HG02852 (cell line): ENCODE measurements at regions not wholly inside any gene's neighbourhood (a gene's known extent, or its start where the extent isn't known, plus 50 kb on each side); places are given as distances from the start of the nearest gene placed in this dataset.

Experiments
- ATAC-seq: cut with Tn5 transposase; IDR thresholded peaks from one replicate; pipeline ENCODE4 v1.9.1; 2021; ENCODE audit warnings: mild to moderate bottlenecking, moderate library complexity; ENCODE audit not compliant: unreplicated experiment

DNA sequence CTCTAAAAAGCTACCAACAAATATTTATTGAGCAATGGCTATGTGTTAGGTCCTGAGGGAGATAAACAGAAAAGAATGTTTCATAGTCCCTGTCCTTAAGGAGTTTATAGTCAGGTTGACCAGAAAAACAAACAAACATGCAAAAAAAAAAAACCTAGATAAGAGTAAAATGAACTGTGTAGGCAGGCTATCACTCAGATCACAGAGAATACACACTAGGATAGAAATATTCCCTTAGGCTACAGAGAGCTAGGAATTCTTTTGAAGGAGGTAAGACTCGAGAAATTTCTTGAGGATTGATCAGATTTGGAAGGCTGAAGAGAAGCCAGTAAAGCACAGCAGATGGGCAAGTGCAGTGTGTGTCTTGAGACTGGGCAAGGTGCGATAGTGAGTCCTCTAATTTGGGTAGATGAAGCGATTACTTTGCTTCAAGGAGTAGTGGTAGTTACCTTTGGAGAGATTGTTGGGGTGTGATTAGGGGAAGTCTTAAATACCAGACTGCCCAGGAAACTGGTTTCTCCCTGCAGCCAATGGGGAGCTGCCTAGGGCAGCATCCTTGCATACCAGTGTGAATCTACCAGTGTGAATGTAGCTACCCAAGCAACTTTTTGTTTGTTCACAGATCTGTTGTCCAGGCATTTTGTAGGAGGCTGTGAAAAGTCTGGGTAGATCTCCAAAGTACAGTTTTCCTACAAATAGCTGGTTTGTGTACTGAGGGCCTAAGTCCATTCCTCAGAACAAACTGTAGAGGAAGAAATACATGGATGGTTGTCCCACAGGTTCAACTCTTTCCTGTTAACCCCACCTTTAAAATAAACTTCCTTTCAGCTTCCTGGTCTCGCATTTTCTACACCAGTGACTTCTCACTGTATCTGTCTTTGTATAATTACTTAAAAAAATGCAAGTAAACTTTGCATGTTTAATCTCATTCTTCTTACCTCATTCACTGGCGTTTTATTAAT, 314.1 kb downstream of the KLF5 start:
- ATAC-seq: no peak

DNA sequence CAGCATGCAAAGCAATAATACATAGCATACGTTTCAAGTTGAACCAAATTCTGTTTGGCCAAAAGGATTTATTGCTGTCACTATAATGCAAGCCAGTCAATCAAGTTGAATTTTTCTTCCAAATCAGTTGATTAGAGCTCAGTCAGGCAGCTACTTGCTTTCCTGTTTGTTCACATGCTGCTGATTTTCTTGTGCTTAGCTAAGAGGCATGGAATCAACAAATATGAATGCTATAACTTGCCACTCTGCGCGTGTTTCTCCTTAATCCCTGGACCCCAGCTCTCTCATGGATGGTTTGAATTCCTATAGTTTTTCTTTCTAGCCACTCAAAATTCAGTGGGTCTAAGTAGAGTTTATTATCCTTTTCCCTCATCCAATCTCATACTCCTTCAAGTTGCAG, 311.3 kb downstream of the KLF5 start:
- no peak for ATAC-seq

DNA sequence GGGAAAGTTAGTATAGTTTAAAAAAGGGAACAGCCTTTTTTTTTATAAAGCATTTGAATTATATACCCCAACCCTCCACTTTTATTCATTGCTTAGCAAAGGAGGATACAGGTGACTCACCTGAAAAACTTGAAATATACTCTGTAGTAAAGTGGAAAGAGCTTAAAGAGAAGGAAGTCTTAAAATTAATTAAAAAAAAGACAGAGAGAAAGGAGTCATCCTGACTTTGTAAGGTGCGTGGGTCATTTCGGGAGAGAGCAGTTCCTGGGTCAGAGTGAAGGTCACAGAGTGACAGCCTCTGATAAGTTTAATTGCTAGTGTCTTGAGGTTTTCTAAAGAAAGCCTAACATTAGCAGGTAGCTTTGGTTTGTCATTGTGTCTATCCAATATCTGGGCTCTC, 310.3 kb downstream of the KLF5 start:
- ATAC-seq: no peak

DNA sequence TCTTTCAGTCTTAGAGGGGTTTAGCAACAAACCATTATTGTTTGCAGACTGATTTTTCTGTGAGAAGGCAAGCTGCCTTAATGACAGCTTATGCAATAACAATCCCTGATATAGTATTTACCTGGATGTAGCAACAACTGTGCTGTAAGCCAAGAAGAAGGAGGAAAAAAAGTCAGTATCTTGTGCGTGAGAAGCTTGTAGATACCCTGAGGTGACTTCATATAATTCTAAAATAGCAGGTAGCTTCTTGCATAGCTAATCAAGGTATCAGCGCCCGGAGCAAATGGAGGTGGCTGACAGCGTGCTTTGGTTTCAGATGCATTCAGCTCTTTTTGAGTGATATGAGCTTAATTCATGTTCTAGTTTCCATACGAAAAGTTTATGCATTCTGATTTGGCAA, 309.8 kb downstream of the KLF5 start:
- no peak for ATAC-seq

DNA sequence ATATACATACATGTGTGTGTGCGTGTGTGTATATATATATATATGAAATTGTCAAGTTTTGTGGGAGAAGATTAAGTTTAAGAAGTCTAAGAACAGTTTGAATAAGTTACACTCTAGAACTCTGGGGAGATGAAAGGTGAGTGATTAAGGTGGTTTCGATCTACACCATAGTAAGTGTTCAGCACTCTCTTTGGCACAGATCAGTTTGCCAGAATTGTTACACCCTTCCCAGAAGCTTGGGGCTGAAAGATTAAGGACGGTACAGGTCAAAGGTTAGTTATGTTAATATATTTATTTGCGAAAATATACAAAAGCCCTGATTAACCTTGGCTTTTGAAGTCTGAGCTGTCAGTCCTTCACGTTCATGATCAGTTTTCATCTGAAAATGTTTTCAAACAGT, 309.1 kb downstream of the KLF5 start:
- ATAC-seq: no peak

DNA sequence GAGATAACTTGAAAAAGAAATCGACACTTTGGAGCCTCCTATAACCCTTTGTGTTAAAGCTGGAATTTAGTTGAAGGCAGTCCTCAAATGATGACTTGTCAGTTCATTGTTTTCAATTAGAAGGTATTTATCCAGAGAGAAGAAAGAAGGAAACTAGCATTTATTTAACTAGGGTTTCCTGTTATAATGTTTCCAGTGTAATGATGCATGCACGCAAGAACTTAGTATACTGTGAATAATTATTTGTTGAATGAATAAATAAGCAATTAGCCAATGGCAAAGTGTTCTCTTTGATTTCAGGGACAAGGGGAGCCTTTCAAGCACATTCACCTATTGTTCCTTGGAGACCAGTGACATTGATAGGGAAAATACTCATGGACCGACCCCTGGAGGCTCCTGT, 307.4 kb downstream of the KLF5 start:
- no peak for ATAC-seq

DNA sequence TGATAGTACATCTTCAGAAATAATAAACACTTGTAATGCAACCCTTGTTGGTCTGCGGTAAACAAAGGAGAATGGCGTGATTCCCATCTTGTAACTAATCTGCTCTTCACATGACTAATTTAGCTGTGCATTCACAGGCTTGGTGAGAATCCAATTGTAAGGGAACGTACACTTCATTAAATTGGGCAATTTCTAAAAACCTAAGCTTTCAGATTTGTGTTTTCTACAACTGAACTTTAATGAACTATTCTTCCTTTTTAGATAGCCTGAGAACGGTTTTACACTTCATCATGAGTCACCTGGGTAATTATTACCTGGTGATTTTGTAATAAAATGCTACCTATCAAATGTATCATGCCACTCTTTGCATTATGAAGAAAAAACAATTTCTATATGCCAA, 306.9 kb downstream of the KLF5 start:
- no peak for ATAC-seq

DNA sequence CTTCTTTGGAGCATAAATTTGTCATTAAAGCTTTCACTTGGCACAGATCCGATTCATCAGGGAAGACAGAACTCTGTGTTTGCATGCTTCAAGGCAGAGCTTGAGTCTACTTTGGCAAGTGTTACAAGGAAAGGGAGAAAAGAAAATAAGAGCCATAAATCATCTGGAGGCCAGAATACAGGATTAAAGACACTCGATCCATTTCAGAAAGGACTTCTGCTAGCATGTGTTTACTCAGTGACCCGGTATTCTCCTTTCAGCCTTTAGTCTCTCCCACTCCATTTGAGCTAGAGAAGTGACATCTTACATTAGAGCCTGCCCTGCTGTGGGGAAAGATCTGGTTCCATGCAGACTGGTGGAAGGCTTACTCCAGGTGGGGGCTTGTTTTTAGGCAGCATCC, 306.4 kb downstream of the KLF5 start:
- ATAC-seq: no peak

DNA sequence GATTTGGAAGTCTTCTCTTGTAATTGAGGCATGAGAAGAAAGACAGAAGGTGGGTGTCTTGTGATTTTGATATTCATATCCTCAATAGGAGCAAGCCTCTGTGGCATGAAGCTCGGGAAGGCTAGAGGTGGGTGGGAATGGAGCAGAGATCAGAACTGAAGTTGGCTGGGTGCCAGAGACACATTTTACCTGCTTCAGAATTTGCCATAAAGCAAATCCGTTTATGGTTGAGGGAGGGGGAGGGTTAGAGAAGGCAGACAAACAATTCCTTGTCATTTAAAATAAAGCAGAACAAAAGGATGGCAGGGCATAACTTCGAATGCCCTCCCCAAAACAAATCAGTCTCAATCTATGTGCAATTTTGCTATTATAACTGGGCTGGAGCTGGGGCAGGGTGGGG, 305.9 kb downstream of the KLF5 start:
- ATAC-seq: no peak

DNA sequence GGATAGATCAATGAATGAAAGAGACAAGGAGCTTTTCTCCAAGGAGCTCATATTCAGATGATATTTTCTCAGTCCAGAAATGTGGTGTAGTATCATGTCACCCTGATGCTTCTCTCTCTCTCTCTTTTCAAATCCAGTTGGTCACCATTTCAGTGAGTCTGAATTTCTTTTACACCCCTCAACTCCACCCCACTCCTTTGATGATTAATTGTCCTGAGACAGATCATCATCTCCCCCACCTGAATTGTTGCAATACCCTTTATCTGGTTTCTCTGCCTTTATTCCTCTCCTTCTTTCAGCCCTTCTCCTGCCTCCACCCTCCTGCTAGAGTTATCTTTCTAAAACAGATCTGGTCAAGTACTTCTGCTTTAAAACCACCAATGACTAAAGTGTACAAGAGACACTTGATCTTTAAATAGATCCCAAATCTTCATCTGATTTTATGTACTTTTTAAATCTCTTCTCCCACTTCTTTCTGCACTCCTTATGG, 299.8 kb downstream of the KLF5 start:
- ATAC-seq: no peak

DNA sequence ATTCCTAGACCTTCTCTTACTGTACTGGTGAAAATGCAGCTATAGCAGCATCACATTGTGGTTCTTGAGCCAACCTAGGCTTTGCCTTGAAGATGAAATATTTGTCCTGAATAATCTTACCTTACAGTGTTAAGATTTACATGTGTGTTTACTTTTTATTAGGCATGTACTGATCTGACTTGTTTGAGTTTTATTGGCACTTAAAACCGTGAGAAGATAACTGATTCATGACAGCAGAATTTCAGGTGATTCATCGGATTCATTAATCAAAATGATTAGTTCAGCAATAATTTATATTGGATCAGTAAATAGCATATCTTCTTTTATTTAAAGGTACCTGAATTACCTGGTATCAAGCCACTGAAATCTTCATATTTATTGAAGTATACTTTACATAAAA, 296.3 kb downstream of the KLF5 start:
- ATAC-seq: no peak

DNA sequence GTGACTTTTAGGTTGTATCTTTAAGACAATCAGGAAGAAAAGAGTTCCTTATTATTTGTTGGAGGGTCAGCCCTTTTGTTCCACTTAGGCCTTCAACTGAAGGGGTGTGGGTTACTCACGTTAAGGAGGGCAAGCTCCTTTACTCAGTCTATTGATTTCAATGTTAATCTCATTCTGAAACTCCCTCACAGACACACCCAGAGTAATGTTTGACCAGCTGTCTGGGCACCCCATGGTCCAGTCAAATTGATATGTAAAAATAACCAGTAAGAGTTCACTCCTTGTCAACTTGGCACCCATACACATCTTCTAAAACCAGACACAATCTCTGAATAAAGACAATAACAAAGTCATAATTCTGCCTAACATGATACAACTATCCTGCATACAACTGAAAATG, 292.9 kb downstream of the KLF5 start:
- ATAC-seq: no peak

DNA sequence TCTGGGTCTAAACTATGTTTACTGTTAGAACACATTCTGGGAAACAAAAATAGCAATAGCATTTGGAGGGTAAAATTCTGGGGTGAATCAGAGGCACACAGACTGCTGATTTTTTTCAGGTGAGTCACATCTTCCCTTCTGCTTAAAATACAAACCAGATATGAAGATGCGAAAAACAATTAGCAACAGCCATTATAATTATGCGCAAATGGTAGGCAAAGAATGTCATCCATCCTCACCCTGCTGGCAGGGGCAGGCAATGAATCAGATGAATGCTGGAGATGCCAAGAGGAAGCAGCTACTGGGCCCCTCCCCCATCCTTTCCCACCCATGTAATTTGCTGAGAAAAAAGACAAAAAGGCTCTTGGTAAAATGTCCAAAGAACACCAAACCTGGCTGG, 282.9 kb downstream of the KLF5 start:
- no peak for ATAC-seq

DNA sequence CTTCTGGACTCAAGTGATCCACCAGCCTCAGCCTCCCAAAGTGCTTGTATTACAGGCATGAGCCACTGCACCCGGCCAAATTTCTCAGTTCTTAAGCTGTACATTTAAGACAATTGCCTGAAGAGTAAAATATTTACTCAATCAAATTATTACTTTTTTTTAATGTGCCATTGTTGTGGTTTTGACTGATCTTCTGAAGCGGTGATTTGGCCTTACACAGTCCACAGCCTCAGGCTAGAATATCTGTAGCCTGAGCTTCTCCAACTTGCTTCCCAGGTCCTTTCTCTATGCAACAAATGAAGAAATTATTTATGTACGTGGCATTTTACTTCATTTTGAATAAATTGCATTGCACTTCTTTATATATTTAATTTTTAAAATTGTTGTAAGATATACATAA, 281.3 kb downstream of the KLF5 start:
- ATAC-seq: no peak

DNA sequence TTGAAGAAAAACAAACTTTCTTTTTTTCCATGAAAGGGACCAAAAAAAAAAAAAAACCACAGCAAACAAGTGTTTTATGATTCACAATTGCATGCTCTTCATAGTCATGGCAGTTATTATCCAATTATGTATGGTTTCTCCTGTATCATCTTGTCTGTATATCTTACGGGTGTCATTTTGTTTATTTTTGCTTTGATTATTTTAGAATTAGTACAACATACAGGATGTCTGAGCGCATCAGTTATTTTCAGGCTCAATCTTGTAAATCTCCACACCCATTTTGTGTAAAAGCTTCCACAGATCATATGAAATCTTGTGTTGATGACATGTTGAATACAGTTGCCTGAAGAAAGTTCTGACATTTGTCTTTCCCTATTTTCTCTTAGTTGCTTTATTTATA, 280.3 kb downstream of the KLF5 start:
- no peak for ATAC-seq

DNA sequence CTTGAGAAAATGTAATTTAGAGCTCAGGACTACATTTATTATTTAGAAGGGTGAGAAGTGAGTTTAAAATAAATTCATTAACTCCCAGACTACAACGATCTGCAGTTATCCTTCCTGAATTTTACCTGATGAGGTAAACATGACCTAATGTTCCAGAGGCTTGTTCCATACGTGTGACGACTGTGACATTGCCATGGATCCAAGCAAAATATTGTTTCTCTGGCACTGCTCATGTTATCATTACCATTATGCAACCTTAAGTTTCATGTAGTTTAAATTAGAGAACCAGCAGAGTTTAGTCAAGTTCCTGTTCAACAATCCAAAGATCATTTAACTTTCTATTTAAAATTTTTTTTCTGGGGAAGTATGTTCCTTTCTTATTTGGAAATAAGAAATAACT, 279.6 kb downstream of the KLF5 start:
- ATAC-seq: no peak

DNA sequence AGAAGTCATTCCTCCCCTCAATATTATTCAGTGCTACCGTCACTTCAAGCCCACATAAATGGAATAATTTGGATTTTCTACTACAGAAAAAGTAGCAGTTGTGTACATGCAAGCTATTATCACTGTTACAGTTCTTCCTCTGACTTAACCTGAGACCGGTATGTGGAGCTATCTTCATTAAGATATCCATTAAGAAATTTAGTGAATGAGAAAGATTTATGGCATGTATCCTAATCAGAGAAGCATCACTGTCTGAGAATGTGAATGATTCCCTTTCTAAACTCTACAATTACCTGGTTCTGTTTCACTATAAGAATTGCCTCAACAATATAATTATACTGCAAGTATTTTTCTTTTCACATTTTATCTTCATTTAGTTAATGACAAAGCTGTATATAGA, 278.7 kb downstream of the KLF5 start:
- no peak for ATAC-seq

DNA sequence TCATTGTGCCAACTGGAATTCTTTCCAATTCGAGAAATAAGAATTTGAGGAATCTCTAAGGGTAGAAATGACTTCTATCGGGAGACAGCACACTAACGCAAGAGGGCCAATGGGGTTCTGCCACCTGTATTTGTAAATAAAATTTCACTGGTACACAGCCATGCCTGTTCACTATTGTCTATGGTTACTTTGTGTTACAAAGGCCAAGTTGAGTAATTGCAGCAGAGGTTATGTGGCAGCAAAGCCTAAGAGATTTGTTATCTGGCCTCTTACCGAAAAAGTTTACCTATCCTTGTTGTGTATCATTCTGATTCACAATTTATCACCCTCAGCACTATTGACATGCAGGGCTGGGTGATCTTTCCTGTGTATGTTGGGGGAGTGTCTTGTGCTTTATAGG, 278.0 kb downstream of the KLF5 start:
- ATAC-seq: no peak

DNA sequence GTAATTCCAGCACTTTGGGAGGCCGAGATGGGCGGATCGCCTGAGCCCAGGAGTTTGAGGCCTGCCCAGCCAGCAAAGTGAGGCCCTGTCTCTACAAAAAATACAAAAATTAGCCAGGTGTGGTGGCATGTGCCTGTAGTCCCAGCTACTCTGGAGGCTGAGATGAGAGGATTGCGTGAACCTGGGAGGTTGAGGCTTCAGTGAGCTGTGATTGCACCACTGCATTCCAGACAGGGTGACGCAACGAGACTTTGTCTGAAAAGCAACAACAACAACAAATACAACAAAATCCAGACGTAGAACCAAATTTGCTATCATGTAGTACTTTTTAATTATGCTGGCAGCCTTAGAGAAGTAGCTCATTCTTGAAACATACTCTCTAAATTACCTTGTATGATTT, 277.1 kb downstream of the KLF5 start:
- ATAC-seq: no peak

DNA sequence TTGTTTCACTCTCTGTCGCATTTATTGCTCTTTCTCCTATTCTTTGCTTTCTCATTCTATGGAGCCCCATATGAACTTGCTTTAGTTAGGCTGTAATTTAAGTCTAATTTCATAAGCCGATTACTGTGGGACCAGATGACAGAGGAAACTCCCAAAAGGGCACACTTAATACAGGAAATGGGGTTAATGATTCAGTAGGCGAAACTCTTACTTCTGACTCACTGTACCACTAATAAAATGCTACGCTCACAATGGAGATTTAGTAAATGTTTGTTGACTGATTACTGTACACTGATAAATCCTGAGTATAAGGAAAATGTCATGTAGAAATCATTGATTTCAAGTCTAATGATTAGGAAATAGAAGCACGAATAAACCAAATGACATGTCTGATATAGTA, 276.4 kb downstream of the KLF5 start:
- peak; percentile 77 for ATAC-seq

DNA sequence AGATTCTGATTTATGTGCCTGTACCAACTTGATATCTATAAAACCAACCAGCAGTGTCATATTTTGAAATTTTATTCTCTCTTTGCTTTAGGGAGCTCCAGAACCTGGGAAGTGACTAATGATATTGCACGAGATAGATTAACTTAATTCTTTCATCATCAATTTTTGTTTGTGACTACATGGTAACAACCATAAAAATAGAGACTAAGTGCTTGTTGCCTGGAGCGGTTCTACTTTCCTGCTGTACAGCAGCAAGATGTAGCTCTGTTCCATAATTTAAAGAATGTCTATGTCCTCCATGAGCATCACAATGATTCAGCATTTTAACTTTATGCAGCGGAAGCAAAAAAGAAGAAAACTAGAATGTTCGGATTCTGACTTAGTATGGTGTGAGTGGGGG, 275.6 kb downstream of the KLF5 start:
- ATAC-seq: no peak

DNA sequence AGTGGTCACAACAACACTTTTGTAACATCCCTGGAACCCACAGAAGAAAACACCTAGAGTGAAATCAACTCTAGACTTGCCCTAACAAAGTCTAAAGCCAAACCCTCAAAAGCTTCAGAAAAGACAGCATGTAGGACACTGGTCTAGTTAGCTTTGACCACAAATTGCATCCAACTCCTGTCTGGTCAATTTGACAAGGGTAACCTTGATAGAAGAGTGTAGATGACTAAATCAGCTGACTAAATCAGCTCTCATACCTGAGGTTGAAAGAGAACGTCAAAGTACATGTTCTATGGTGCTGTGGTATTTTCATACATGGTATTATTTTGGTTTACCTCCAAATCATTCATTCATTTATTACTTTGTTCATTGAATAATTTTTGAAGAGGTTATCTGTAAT, 272.8 kb downstream of the KLF5 start:
- no peak for ATAC-seq

DNA sequence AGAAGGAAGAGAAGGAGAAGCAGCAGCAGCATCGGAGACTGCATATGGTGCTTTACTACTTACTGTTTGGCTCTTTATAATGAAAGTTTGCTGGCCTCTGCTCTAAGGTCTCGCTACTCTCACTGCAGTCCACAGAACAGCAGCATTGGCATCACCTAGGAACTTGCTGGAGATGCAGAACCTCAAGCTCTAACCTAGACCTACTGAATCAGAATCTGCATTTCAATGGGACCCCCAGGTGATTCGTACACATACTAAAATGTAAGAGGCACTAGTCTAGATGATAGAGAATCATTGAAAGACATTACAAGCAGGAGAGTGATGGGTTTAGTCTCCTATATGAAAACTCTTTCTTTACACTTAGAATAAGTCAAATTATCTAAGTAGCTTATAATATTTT, 270.6 kb downstream of the KLF5 start:
- no peak for ATAC-seq
